DMS 273 (cell line): ENCODE measurements at regions not wholly inside any gene's neighbourhood (a gene's known extent, or its start where the extent isn't known, plus 50 kb on each side); places are given as distances from the start of the nearest gene placed in this dataset.

Experiments used
- DNase-seq: peaks from one replicate; lab custom pipeline; 2025; ENCODE audit not compliant: unreplicated experiment; lab: John Stamatoyannopoulos, UW

GRCh38 chr7:106486331-106486730 lies 174.6 kb downstream of the CCDC71L start:
- DNase-seq: no peak

- no peak for DNase-seq
These were observed 175.0 kb downstream of the CCDC71L start for GRCh38 chr7:106485919-106486318.

- peak; percentile 23 for DNase-seq
These were observed 175.9 kb downstream of the CCDC71L start for GRCh38 chr7:106485031-106485551.

DNA sequence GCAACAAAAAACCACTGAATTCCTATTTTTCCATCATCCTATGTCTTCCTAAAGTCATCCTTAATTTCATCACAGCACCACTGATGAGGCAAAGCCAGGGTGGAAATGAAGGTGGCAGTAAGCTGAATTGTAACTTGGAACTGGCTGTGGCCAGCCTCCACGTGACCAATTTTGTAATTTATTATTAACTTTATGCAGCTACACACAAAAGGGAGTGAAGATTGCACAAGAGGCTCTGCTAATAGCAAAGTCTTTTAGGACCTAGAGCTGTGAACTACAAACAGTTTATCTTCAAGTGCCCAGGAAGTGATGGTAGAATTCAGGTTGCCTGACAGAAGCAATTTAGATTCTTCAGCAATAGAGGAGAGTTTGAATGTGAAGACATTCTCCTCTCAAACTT lies 176.4 kb downstream of the CCDC71L start:
- DNase-seq: no peak

DNA sequence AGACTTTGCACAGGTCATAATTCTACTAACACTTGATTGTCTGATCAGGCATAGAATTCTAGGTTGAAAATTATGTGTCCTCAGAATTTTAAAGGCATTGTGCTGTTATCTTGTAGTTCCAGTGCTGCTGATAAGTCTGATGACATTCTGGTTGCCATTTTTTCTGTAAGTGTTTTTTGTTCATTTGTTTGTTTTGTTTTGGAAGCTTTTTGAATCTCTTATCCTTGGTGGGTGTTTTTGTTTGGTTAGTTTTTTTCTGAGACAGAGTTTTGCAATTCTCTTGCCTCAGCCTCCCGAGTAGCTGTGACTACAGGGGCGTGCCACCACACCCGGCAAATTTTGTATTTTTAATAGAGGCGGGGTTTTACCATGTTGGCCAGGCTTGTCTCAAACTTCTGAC lies 178.9 kb downstream of the CCDC71L start:
- DNase-seq: no peak

DNA sequence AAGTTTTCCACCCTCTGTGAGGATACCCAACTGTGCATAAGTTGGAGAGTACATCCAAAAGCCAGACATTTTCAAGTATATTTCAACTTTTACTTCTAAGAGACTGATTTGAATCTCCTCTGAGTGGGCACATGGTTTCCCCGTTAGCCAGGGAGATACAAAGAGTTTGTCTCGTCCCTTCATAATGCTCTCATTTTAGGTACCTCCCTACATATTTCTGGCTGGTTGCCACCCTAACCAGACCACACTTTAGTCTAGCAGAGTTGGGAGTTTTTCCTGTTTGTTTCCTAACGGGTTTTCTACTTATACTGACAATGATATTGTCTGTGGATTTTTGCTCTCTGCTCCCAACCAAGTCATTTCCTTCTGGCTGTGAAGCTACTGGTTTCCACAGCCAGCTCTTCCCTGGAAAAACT lies 180.3 kb downstream of the CCDC71L start:
- no peak for DNase-seq

GRCh38 chr7:106480161-106480579 lies 180.8 kb downstream of the CCDC71L start:
- no peak for DNase-seq

- DNase-seq: no peak
These were observed 184.2 kb downstream of the CCDC71L start for GRCh38 chr7:106476751-106477150.

DNA sequence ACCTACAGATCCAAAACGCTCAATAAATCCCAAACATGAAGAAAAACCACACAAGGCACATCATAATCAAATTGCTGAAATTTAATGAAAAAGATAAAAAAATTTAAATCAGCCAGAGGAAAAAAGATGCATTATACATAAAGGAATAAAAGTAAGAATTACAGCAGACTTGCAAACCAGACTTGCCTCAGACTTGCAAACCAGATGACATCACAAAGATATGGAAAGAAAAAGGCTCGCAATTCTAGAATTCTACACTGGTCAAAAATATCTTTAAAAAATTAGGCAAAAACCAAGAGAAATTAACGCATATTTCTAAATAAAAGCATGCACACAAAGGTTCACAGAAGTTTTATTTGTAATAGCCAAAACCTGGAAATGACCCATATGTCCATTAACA lies 188.0 kb upstream of the NAMPT start:
- DNase-seq: no peak

- DNase-seq: no peak
These were observed 187.1 kb upstream of the NAMPT start for GRCh38 chr7:106471686-106472440.

GRCh38 chr7:106471021-106471420 lies 186.2 kb upstream of the NAMPT start:
- no peak for DNase-seq

GRCh38 chr7:106466867-106467266 lies 182.1 kb upstream of the NAMPT start:
- no peak for DNase-seq

GRCh38 chr7:106465704-106466468 lies 181.1 kb upstream of the NAMPT start:
- DNase-seq: no peak

GRCh38 chr7:106464651-106465050 lies 179.9 kb upstream of the NAMPT start:
- no peak for DNase-seq

DNA sequence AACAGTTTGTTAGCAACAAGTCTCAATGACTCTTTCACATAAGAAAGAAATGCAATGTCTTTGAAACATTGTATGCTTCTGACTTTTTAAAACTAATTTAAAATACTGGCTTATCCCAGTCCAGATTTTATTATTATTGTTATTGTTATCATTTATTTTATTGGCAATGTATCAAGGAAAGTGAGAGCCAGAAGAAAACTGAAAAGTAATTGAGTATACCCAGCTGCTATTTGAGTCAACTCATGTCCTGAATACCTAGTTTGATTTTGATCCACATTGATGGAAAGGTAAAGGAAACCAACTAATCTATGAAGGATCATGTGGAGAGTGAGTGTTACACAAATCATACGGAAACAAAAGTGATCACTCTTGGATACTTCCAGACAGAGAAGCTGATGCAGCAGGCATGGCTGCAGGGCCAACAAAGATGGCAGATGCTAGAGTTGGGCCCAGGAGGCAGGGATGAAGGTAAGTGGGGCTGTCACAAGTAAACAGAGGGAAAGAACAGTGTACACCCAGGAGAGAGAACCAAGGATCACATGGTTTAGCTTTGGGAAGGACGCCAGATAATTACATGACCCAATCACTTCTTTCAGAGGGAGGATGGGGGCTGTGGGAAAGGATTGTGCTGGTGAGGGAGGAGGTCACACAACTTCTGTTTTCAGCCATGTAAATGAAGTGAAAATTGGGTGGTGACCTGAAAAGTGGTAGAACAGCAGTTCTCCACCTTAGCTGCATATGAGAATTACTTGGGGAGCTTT lies 179.2 kb upstream of the NAMPT start:
- DNase-seq: no peak

GRCh38 chr7:106462914-106463482 lies 178.2 kb upstream of the NAMPT start:
- DNase-seq: no peak

DNA sequence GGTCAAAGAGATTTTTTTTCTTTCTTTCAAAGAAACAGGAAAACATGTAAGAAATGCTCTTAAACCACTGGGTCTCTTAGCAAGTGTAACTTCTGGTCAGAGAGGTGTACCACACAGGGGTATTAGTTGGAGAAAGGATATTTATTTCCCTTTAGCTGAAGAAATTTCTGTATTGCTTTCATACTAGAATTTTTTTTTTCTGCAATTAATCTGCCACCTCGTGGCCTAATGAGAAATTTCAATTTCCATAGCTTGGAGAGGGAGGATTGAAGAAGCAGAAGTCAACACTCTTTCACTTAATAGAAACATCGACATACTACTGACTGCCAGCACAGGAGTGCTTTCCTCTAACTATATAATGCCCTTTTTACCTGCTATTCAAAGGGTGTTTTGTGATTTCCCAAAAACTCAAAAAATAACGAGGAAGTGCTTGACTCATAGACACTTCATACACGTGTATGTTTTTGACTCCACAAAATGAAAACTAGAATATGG lies 177.6 kb upstream of the NAMPT start:
- peak; percentile 71 for DNase-seq

GRCh38 chr7:106460792-106461254 lies 176.0 kb upstream of the NAMPT start:
- no peak for DNase-seq

GRCh38 chr7:106459397-106460072 lies 174.8 kb upstream of the NAMPT start:
- DNase-seq: no peak

GRCh38 chr7:106457678-106458077 lies 172.9 kb upstream of the NAMPT start:
- DNase-seq: no peak
